Stomach smooth muscle (tissue), 2 donors: ENCODE measurements at regions not wholly inside any gene's neighbourhood (a gene's known extent, or its start where the extent isn't known, plus 50 kb on each side); places are given as distances from the start of the nearest gene placed in this dataset.

Source experiments
- H3K27ac ChIP-seq: one replicate; pipeline ENCODE4 v1.7.0; 2013; ENCODE audit warnings: mild to moderate bottlenecking, low read length, inconsistent platforms
- H3K27me3 ChIP-seq, 2 donors: one replicate each; pipeline ENCODE4 v1.7.0; 2013; ENCODE audit warnings: low read length in 2 of 2; ENCODE audit not compliant: insufficient read depth in 2 of 2, control insufficient read depth in 1 of 2
- H3K36me3 ChIP-seq, 2 donors: one replicate each; pipeline ENCODE4 v1.7.0; 2013; ENCODE audit warnings: low read length in 2 of 2; ENCODE audit not compliant: control insufficient read depth in 2 of 2, insufficient read depth in 2 of 2
- H3K4me1 ChIP-seq: one replicate; pipeline ENCODE4 v1.7.0; 2013; ENCODE audit warnings: low read length; ENCODE audit not compliant: control insufficient read depth, insufficient read depth
- H3K4me3 ChIP-seq, 2 donors: one replicate each; pipeline ENCODE4 v1.7.0; 2013; ENCODE audit warnings: low read length in 2 of 2
- H3K9ac ChIP-seq, 2 donors: one replicate each; pipeline ENCODE4 v1.7.0; 2013; ENCODE audit warnings: low read length in 2 of 2, mild to moderate bottlenecking in 1 of 2
- H3K9me3 ChIP-seq, 2 donors: one replicate each; pipeline ENCODE4 v1.7.0; 2013; ENCODE audit warnings: low read length in 2 of 2; ENCODE audit not compliant: control insufficient read depth in 2 of 2
- donor health status: healthy.
- donor health status: Pancreatic carcinoma.

- H3K27me3 ChIP-seq, result no peaks in the 10 kb centered on the region
- no peaks in the 10 kb centered on the region for H3K36me3 ChIP-seq
- H3K9me3 ChIP-seq, result no peaks in the 10 kb centered on the region
These were observed 120.2 kb downstream of the TENT4A start for GRCh38 chr5:6833406-6833805.

GRCh38 chr5:6837095-6837494 is 123.9 kb downstream of the TENT4A start:
- Histone ChIP-seq H3K9me3 (no peaks in the 10 kb centered on the region), H3K27me3 (no peaks in the 10 kb centered on the region), H3K4me3 (no peak overlapping the region), H3K36me3 (no peaks in the 10 kb centered on the region), H3K9ac (no peak overlapping the region), H3K27ac (no peak overlapping the region), H3K4me1 (peaks cover 6% of the 10 kb centered on the region)

More at GRCh38 chr5:6833406-6833805, 120.2 kb downstream of the TENT4A start:
- Histone ChIP-seq H3K27ac (no peak overlapping the region), H3K4me1 (peaks cover 6% of the 10 kb centered on the region), H3K9ac (no peak overlapping the region), H3K4me3 (no peak overlapping the region)

- no peak overlapping the region for H3K9ac ChIP-seq
- H3K27me3 ChIP-seq, result no peaks in the 10 kb centered on the region
- H3K4me1 ChIP-seq, result peaks cover 6% of the 10 kb centered on the region
- no peak overlapping the region for H3K27ac ChIP-seq
- no peak overlapping the region for H3K4me3 ChIP-seq
- H3K36me3 ChIP-seq, result no peaks in the 10 kb centered on the region
- no peaks in the 10 kb centered on the region for H3K9me3 ChIP-seq
These were observed 124.4 kb downstream of the TENT4A start for GRCh38 chr5:6837519-6838110.

GRCh38 chr5:6838736-6839135 is 125.5 kb downstream of the TENT4A start:
- no peaks in the 10 kb centered on the region for H3K36me3 ChIP-seq
- no peaks in the 10 kb centered on the region for H3K27me3 ChIP-seq
- H3K27ac ChIP-seq, result no peak overlapping the region

GRCh38 chr5:6840136-6840793 is 127.0 kb downstream of the TENT4A start:
- Histone ChIP-seq H3K9ac (no peak overlapping the region), H3K27ac (no peak overlapping the region), H3K36me3 (no peaks in the 10 kb centered on the region), H3K9me3 (no peaks in the 10 kb centered on the region), H3K4me1 (no peaks in the 10 kb centered on the region), H3K4me3 (no peak overlapping the region), H3K27me3 (no peaks in the 10 kb centered on the region)

More at GRCh38 chr5:6838736-6839135, 125.5 kb downstream of the TENT4A start:
- Histone ChIP-seq H3K9me3 (no peaks in the 10 kb centered on the region), H3K4me1 (no peaks in the 10 kb centered on the region), H3K9ac (no peak overlapping the region), H3K4me3 (no peak overlapping the region)

- H3K4me1 ChIP-seq, result no peaks in the 10 kb centered on the region
- no peaks in the 10 kb centered on the region for H3K36me3 ChIP-seq
- no peak overlapping the region for H3K4me3 ChIP-seq
- H3K27ac ChIP-seq, result no peak overlapping the region
- no peaks in the 10 kb centered on the region for H3K9me3 ChIP-seq
- H3K9ac ChIP-seq, result no peak overlapping the region
- no peaks in the 10 kb centered on the region for H3K27me3 ChIP-seq
These were observed 130.1 kb downstream of the TENT4A start for GRCh38 chr5:6843335-6843734.

- H3K9ac ChIP-seq, result no peak overlapping the region
- no peak overlapping the region for H3K4me3 ChIP-seq
- no peaks in the 10 kb centered on the region for H3K27me3 ChIP-seq
- H3K36me3 ChIP-seq, result no peaks in the 10 kb centered on the region
- no peaks in the 10 kb centered on the region for H3K4me1 ChIP-seq
- no peaks in the 10 kb centered on the region for H3K9me3 ChIP-seq
- H3K27ac ChIP-seq, result no peak overlapping the region
These were observed 130.6 kb downstream of the TENT4A start for GRCh38 chr5:6843821-6844220.

- Histone ChIP-seq H3K4me1 (no peaks in the 10 kb centered on the region), H3K4me3 (no peak overlapping the region)
These were observed 132.6 kb downstream of the TENT4A start for GRCh38 chr5:6845856-6846255.

GRCh38 chr5:6847870-6848269 is 134.6 kb downstream of the TENT4A start:
- Histone ChIP-seq H3K9me3 (peaks cover 0 to 4% of the 10 kb centered on the region in 2 donors), H3K4me3 (no peak overlapping the region), H3K27ac (no peak overlapping the region), H3K36me3 (no peaks in the 10 kb centered on the region), H3K27me3 (no peaks in the 10 kb centered on the region), H3K4me1 (no peaks in the 10 kb centered on the region), H3K9ac (no peak overlapping the region)

More at GRCh38 chr5:6845856-6846255, 132.6 kb downstream of the TENT4A start:
- Histone ChIP-seq H3K36me3 (no peaks in the 10 kb centered on the region), H3K9me3 (no peaks in the 10 kb centered on the region), H3K9ac (no peak overlapping the region), H3K27me3 (no peaks in the 10 kb centered on the region), H3K27ac (no peak overlapping the region)

GRCh38 chr5:6849316-6850105 is 136.3 kb downstream of the TENT4A start:
- no peak overlapping the region for H3K9ac ChIP-seq
- no peak overlapping the region for H3K27ac ChIP-seq
- no peak overlapping the region for H3K4me3 ChIP-seq
- no peaks in the 10 kb centered on the region for H3K36me3 ChIP-seq
- peaks cover 0 to 4% of the 10 kb centered on the region in 2 donors for H3K9me3 ChIP-seq
- H3K27me3 ChIP-seq, result no peaks in the 10 kb centered on the region
- no peaks in the 10 kb centered on the region for H3K4me1 ChIP-seq

- Histone ChIP-seq H3K27ac (no peak overlapping the region), H3K9me3 (peaks cover 0 to 4% of the 10 kb centered on the region in 2 donors), H3K27me3 (no peaks in the 10 kb centered on the region), H3K4me1 (no peaks in the 10 kb centered on the region), H3K9ac (no peak overlapping the region), H3K36me3 (no peaks in the 10 kb centered on the region), H3K4me3 (no peak overlapping the region)
These were observed 136.8 kb downstream of the TENT4A start for GRCh38 chr5:6850106-6850432.
